Brain microvascular endothelial cell (primary cell): ENCODE measurements at regions not wholly inside any gene's neighbourhood (a gene's known extent, or its start where the extent isn't known, plus 50 kb on each side); places are given as distances from the start of the nearest gene placed in this dataset.

Experiments used
- DNase-seq: peaks from one replicate; pipeline ENCODE4 v3.0.0-alpha.2; 2020
- H3K27ac ChIP-seq: fragments of 250-450 bp; sonication (Bioruptor Pico); 2 replicates; pipeline ENCODE4 v1.5.1; 2020; ENCODE audit warnings: mild to moderate bottlenecking, moderate library complexity
- H3K27me3 ChIP-seq: fragments of 250-450 bp; sonication (Bioruptor Pico); replicated peaks from 2 replicates; pipeline ENCODE4 v1.5.1; 2020; ENCODE audit warnings: mild to moderate bottlenecking
- H3K36me3 ChIP-seq: fragments of 250-450 bp; sonication (Bioruptor Pico); replicated peaks from 2 replicates; pipeline ENCODE4 v1.5.1; 2020; ENCODE audit warnings: mild to moderate bottlenecking
- H3K4me3 ChIP-seq: 2 replicates; pipeline ENCODE4 v1.5.1; 2011; ENCODE audit warnings: low read depth, mild to moderate bottlenecking, control low read depth, low read length, moderate library complexity
- in situ Hi-C: cut with HindIII; loops from 2 replicates; pipeline ENCODE4 v1.10.0; 2017; ENCODE audit warnings: low sequenced_read_pairs, low pct_ligation_motif_present
- TF ChIP-seq, protein P1 (sequence below): IDR thresholded peaks from 2 replicates; pipeline ENCODE4 v1.5.1; 2011; ENCODE audit warnings: low read depth, mild to moderate bottlenecking, moderate library complexity, low read length, control low read depth, inconsistent platforms; ENCODE audit errors: missing control alignments

DNA sequence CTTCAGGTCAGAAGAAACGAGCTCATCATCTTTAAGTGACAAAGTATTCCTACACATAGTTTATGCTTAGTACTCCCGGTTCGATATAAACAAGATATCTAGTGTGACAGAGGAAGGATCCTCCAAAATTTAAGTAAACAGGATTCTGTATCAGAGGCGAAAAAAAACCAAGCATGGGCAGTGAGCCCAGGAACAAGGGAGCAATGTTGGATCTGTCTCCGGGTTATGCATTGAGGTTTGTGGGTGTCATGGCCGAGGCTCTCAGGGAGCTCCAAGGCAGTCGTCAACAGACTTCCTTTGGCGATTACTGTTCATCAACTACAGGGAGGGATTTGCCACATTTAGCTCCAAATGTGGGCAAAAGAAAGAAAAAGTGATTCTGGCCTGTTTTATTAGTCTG, 319.5 kb downstream of the CBLN4 start:
- Histone ChIP-seq H3K36me3 (no peaks in the 10 kb centered on the region), H3K4me3 (no peak overlapping the region), H3K27ac (no peak overlapping the region), H3K27me3 (no peaks in the 10 kb centered on the region)
- TF ChIP-seq, protein P1, sequence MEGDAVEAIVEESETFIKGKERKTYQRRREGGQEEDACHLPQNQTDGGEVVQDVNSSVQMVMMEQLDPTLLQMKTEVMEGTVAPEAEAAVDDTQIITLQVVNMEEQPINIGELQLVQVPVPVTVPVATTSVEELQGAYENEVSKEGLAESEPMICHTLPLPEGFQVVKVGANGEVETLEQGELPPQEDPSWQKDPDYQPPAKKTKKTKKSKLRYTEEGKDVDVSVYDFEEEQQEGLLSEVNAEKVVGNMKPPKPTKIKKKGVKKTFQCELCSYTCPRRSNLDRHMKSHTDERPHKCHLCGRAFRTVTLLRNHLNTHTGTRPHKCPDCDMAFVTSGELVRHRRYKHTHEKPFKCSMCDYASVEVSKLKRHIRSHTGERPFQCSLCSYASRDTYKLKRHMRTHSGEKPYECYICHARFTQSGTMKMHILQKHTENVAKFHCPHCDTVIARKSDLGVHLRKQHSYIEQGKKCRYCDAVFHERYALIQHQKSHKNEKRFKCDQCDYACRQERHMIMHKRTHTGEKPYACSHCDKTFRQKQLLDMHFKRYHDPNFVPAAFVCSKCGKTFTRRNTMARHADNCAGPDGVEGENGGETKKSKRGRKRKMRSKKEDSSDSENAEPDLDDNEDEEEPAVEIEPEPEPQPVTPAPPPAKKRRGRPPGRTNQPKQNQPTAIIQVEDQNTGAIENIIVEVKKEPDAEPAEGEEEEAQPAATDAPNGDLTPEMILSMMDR = no peak
- in situ Hi-C loops = no loop called here
- DNase-seq = no peak

DNA sequence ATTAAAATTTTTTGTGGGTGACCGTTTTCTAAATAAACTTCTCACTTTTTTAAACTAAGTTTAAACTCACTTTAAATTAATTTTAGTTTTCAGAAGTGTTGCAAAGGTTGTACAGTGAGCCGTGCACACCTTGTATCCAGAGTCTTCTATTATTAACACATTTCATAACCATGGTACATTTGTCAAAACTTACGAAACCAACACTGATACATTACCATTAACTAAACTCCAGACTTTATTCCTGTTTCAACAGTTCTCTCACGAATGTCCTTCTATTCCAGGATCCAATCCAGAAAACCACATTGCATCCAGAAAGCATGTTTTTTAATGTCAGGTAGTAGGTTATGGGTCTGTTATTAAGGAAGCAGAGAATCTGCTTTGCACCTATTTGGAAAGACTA, 319.9 kb downstream of the CBLN4 start:
- in situ Hi-C loops = no loop called here
- TF ChIP-seq, protein P1 = no peak
- H3K36me3 ChIP-seq = no peaks in the 10 kb centered on the region
- no peak for DNase-seq
- no peak overlapping the region for H3K4me3 ChIP-seq
- H3K27me3 ChIP-seq = no peaks in the 10 kb centered on the region
- no peak overlapping the region for H3K27ac ChIP-seq

DNA sequence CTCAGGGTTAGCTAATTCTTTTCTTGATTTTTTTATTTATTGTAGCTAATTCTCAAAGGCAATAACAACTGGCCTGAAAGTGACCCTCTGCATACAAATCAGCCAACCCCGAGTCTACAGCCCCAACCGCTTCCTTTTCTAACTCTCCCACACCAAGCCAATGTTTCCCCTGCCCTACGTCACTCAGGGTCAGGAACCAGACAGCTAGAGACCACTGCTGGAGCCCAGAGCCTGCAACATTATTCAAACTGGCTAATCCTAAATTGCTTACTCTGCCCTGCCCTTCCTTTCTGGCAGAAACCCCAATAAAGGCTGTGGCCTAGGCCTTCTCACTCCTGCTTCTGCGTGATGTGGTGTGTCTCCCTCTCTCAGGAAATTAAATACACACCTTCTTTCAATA, 320.7 kb downstream of the CBLN4 start:
- Histone ChIP-seq H3K36me3 (no peaks in the 10 kb centered on the region), H3K4me3 (no peak overlapping the region), H3K27me3 (no peaks in the 10 kb centered on the region), H3K27ac (no peak overlapping the region)
- TF ChIP-seq, protein P1 = no peak
- no peak for DNase-seq
- in situ Hi-C loops = no loop called here

DNA sequence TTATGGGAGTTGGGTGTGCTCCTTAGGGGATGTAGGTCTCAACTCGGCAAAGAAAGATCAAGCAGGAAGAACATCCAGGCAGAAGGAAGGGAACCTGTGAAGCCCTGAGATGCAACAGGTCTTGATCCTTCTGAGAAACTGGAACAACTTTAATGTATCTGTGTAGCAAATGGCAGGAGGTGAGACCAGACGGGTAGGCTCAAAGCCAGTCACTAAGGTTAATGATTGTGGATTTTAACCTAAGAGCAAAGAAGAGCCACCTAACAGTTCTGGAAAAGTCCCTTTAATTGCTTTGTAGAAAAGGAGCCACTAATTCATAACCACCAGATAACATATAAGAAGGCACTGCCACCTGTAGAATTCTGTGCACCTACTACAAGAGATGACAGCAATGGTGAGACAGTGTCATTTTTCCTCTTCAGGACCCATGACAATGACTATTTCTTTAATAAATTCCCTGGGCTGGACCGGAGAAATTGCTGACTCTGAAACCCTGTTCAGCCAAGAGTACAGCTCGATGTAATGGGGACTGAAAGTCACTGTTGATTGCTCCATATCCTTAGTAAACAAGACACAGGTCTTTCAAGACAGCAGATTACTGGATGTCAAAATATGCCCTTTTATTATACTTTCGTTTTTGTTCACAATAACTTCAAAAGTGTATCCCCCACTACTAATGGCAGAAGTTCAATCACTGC, 326.2 kb downstream of the CBLN4 start:
- no peak for DNase-seq
- Histone ChIP-seq H3K4me3 (no peak overlapping the region), H3K27ac (no peak overlapping the region), H3K27me3 (no peaks in the 10 kb centered on the region), H3K36me3 (no peaks in the 10 kb centered on the region)
- TF ChIP-seq, protein P1 = no peak
- in situ Hi-C loops = no loop called here

DNA sequence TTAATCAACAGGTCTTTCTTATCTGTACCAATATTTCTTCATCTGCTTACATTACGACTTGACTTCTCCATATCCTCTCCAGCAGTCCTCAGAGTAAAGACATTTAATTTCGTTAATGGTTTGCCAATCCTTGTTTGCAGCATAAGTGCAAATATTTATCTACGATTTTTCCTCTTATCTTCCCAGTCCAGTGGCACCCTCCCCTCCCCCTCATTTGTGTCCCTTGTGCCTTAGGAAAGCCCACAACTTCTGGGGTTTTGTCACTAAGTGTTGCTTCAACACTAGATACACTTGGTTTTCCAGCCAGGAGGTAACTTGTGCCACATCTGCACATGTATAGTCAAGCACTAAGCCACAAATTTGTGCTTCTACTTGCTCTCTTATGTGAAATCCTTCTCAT, 327.2 kb downstream of the CBLN4 start:
- Histone ChIP-seq H3K36me3 (no peaks in the 10 kb centered on the region), H3K27ac (no peak overlapping the region), H3K27me3 (no peaks in the 10 kb centered on the region), H3K4me3 (no peak overlapping the region)
- TF ChIP-seq, protein P1 = no peak
- DNase-seq = no peak
- in situ Hi-C loops = no loop called here

DNA sequence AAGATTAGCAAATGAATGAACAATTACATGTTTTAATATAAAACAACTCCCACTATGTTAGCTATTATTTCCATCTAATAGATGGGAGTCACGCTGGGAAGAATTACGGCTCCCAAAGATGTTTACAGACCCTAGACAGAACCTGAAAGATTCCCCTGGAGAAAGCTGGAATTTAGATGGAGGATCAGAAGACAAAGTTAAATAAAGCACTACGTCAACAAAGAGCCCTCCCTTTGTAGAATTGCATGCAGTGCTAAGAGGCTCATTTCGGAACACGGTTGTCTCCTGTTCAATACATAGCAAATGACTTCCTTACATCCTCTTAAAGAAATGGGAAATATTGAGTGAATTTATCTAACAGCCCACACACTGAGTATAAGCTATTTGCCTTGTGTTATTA, 328.3 kb downstream of the CBLN4 start:
- TF ChIP-seq, protein P1 = no peak
- in situ Hi-C loops = no loop called here
- DNase-seq = no peak
- H3K36me3 ChIP-seq = no peaks in the 10 kb centered on the region
- no peak overlapping the region for H3K4me3 ChIP-seq
- H3K27me3 ChIP-seq = no peaks in the 10 kb centered on the region
- H3K27ac ChIP-seq = no peak overlapping the region
